CD4-positive, alpha-beta T cell (primary cell): ENCODE measurements at regions not wholly inside any gene's neighbourhood (a gene's known extent, or its start where the extent isn't known, plus 50 kb on each side); places are given as distances from the start of the nearest gene placed in this dataset.
A peak's percentile ranks its signal among the peaks of the same experiment; 100 is the strongest.

Experiments
- ATAC-seq: fragments of 200-7000 bp; cut with Tn5 transposase; one replicate; pipeline ENCODE4 v1.10.0; 2022; ENCODE audit warnings: mild to moderate bottlenecking; ENCODE audit not compliant: poor library complexity
- CTCF ChIA-PET: fragments of 350-600 bp; sonication (Branson Sonifier 250); formaldehyde crosslinking; loops from one replicate; lab custom pipeline; 2021; ENCODE audit warnings: antibody characterized with exemption, inconsistent platforms; lab: Charles Lee
- POLR2A ChIA-PET: fragments of 350-600 bp; sonication (Branson Sonifier 250); formaldehyde crosslinking; loops from one replicate; lab custom pipeline; 2021; ENCODE audit warnings: antibody characterized with exemption, inconsistent platforms; lab: Charles Lee
- DNase-seq, 14 experiments: peaks; one replicate each; pipeline ENCODE4 v3.0.0-alpha.2; 2013 to 2020; ENCODE audit warnings: mixed read lengths in 2 of 14
- H3K27ac ChIP-seq, 2 donors: one replicate each; pipeline versions ENCODE4 v1.5.1 to v1.7.0; 2013; ENCODE audit warnings: low read length in 2 of 2, low read depth in 1 of 2, mild to moderate bottlenecking in 1 of 2
- H3K27me3 ChIP-seq, 2 experiments: 1 replicate in 1 of 2; 2 replicates in 1 of 2; pipeline versions ENCODE4 v1.6.1 to v1.7.0; 2013; ENCODE audit warnings: low read length in 2 of 2, control low read depth in 1 of 2, mild to moderate bottlenecking in 1 of 2, moderate library complexity in 1 of 2; ENCODE audit not compliant: insufficient read depth in 2 of 2, control insufficient read depth in 1 of 2
- H3K36me3 ChIP-seq: one replicate; pipeline ENCODE4 v1.6.1; 2013; ENCODE audit warnings: low read length, control low read depth; ENCODE audit not compliant: insufficient read depth
- H3K4me1 ChIP-seq: one replicate; pipeline ENCODE4 v1.6.1; 2013; ENCODE audit warnings: low read length, control low read depth; ENCODE audit not compliant: insufficient read depth
- H3K4me3 ChIP-seq: one replicate; pipeline ENCODE4 v1.5.1; 2013; ENCODE audit warnings: mild to moderate bottlenecking, low read length, moderate library complexity
- H3K9me3 ChIP-seq, 2 experiments: 1 replicate in 1 of 2; 2 replicates in 1 of 2; pipeline versions ENCODE4 v1.6.1 to v1.7.0; 2013; ENCODE audit warnings: low read length in 2 of 2, mild to moderate bottlenecking in 2 of 2, control low read depth in 1 of 2, moderate library complexity in 1 of 2; ENCODE audit not compliant: control insufficient read depth in 1 of 2, insufficient read depth in 1 of 2
- H3K27ac Mint-ChIP-seq: one replicate; pipeline ENCODE4 v1.8.0; 2020; ENCODE audit warnings: mixed read lengths
- H3K27me3 Mint-ChIP-seq: one replicate; pipeline ENCODE4 v1.8.0; 2021; ENCODE audit warnings: mixed read lengths
- H3K36me3 Mint-ChIP-seq: one replicate; pipeline ENCODE4 v1.8.0; 2021; ENCODE audit warnings: low read depth, mixed read lengths
- H3K4me1 Mint-ChIP-seq: one replicate; pipeline ENCODE4 v1.8.0; 2021; ENCODE audit warnings: low read depth, mixed read lengths
- H3K4me3 Mint-ChIP-seq: one replicate; pipeline ENCODE4 v1.8.0; 2020; ENCODE audit warnings: mild to moderate bottlenecking, mixed read lengths
- H3K9me3 Mint-ChIP-seq: one replicate; pipeline ENCODE4 v1.8.0; 2020; ENCODE audit warnings: mixed read lengths
- CTCF ChIP-seq: fragments of 200-600 bp; IDR thresholded peaks from one replicate; pipeline ENCODE4 v1.8.0; 2022; ENCODE audit warnings: antibody characterized with exemption, mild to moderate bottlenecking
- intact Hi-C, 2 experiments: fragments of 100-400 bp; cut with DNase I in 1 of 2; cut with micrococcal nuclease in 1 of 2; formaldehyde crosslinking; loops; one replicate each; pipeline versions ENCODE4 v1.15.1 to v1.9.0; 2023 to 2025; cut with DNase I, micrococcal nuclease

GRCh38 chr2:8472545-8473323 is 209.1 kb upstream of the ID2 start:
- ChIA-PET POLR2A (interaction anchor here (1.0 to 1.5 kb wide), 4 partner anchors 9 to 209 kb away, joined by 3 to 6 read pairs (median 4); partner anchors contain the start of gene ID2), CTCF (interaction anchor here (0.8 kb wide), 1 partner anchor 28 kb away, joined by 3 read pairs; no protein-coding TSS in a partner anchor)
- ATAC-seq: peak; percentile 41
- peak in 4 of 14 experiments; percentile 10 to 79 (median 36) for DNase-seq
- peak overlapping the region; percentile 55 for H3K27ac Mint-ChIP-seq
- no peaks in the 10 kb centered on the region for H3K27me3 Mint-ChIP-seq
- Histone ChIP-seq H3K4me1 (peaks cover 75% of the 10 kb centered on the region), H3K4me3 (no peak overlapping the region), H3K27me3 (no peaks in the 10 kb centered on the region), H3K9me3 (no peaks in the 10 kb centered on the region), H3K27ac (peak overlapping the region in 1 of 2 donors; percentile 66), H3K36me3 (no peaks in the 10 kb centered on the region)
- no peaks in the 10 kb centered on the region for H3K9me3 Mint-ChIP-seq
- H3K4me1 Mint-ChIP-seq: peaks cover 57% of the 10 kb centered on the region
- intact Hi-C loops: no loop called here
- H3K36me3 Mint-ChIP-seq: no peaks in the 10 kb centered on the region
- no peak for TF ChIP-seq CTCF
- peak overlapping the region; percentile 6 for H3K4me3 Mint-ChIP-seq

- H3K27ac ChIP-seq: peak overlapping the region; percentile 27 to 74
- TF ChIP-seq CTCF: no peak
- peak in 4 of 14 experiments; percentile 32 to 77 (median 50) for DNase-seq
- intact Hi-C loops: loop anchor here (5.0 kb wide), 3 partner anchors 42 to 207 kb away; partner anchors contain the start of gene ID2 (in 1 of the 2)
- POLR2A ChIA-PET: interaction anchor here (1.0 to 1.5 kb wide), 3 partner anchors 13 to 206 kb away, joined by 4 to 6 read pairs (median 4); partner anchors contain the start of gene ID2
- Mint-ChIP-seq H3K4me1 (peaks cover 82% of the 10 kb centered on the region), H3K27me3 (no peaks in the 10 kb centered on the region), H3K4me3 (peak overlapping the region; percentile 0), H3K27ac (peak overlapping the region; percentile 74), H3K36me3 (no peaks in the 10 kb centered on the region), H3K9me3 (no peaks in the 10 kb centered on the region)
- H3K4me3 ChIP-seq: no peak overlapping the region
- no peak for ATAC-seq
- CTCF ChIA-PET: interaction anchor here (1.1 kb wide), 1 partner anchor 69 kb away, joined by 3 read pairs; no protein-coding TSS in a partner anchor
- H3K9me3 ChIP-seq: no peaks in the 10 kb centered on the region
- no peaks in the 10 kb centered on the region for H3K27me3 ChIP-seq
- H3K36me3 ChIP-seq: no peaks in the 10 kb centered on the region
- H3K4me1 ChIP-seq: peaks cover 84% of the 10 kb centered on the region
Measured at GRCh38 chr2:8475349-8476031, 206.4 kb upstream of the ID2 start.
